ENCODE measurements at regions not wholly inside any gene's neighbourhood (a gene's known extent, or its start where the extent isn't known, plus 50 kb on each side); places are given as distances from the start of the nearest gene placed in this dataset.

DNA sequence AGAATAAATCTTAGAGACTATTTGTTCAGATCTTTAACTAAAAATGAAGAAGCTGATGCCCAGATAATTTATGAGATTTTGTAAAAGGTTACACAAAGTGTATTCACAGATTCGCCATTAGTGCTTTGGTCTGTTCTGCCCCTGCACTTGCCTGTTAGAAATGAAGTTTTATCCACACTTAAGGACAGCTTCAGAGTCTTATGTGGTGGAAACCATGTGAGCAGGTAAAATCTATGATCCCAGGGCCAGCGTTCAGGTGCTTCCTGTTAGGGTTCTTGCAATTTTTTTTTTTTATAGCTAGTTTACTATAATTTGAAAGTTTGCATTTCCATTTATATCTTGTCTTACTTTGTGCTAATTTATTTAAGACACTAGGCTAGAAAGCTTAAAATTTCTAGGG is 561.6 kb downstream of the PRR16 start:
- no peak for TF ChIP-seq CTCF (IDR thresholded peaks at IDR 0.05)
- ATAC-seq (ENCODE audit: low FRiP score) (no peak), DNase-seq (ENCODE audit: low spot score) (no peak)

- no peak for TF ChIP-seq CTCF (IDR thresholded peaks at IDR 0.05)
- DNase-seq (ENCODE audit: low spot score) (no peak), ATAC-seq (ENCODE audit: low FRiP score) (no peak)
Observed at GRCh38 chr5:121027636-121028035, 563.5 kb downstream of the PRR16 start.

GRCh38 chr5:121029536-121030245 is 565.6 kb downstream of the PRR16 start:
- DNase-seq (ENCODE audit: low spot score): no peak
- ATAC-seq (ENCODE audit: low FRiP score): no peak
- no peak for TF ChIP-seq CTCF (IDR thresholded peaks at IDR 0.05)

DNA sequence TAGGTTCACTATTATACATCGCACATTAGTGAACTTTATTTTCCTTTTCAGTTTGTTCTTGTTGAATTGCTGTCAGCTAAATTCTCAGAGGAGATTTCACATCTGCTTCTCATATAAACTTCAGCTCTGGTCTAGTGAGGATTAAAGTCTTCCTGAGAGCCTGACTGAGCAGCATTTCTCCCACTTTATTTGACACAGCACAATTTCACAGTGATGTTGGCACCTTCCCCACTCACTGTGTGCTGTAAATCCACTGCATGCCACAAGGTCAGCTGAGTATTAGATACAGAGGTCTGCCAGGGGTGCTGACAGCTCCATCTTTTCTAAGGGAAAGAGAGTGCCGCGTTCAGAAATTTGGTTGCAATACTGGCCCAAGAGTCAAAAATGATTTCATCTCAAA is 567.4 kb downstream of the PRR16 start:
- ATAC-seq (ENCODE audit: low FRiP score): no peak
- TF ChIP-seq CTCF (IDR thresholded peaks at IDR 0.05): no peak
- DNase-seq (ENCODE audit: low spot score): no peak

DNA sequence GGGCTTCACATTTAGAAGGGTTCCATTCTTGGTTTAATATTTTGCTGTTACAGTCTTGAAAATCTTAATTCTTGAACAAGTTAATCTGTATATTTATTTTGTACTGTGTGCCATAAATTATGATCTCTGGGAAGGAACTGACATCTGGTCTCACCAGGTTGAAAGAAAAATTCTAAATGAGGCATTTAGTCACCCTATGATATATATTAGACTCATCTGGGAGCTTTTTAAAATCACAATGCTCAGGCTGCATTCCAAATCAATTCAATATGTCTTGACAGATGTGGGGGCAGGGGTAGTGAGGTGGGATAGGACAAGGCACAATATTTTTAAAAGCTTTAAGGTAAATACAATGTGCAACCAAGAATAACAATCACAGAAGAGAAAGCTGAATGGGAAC is 569.2 kb downstream of the PRR16 start:
- TF ChIP-seq CTCF (IDR thresholded peaks at IDR 0.05): no peak
- DNase-seq (ENCODE audit: low spot score) (no peak), ATAC-seq (ENCODE audit: low FRiP score) (no peak)

DNA sequence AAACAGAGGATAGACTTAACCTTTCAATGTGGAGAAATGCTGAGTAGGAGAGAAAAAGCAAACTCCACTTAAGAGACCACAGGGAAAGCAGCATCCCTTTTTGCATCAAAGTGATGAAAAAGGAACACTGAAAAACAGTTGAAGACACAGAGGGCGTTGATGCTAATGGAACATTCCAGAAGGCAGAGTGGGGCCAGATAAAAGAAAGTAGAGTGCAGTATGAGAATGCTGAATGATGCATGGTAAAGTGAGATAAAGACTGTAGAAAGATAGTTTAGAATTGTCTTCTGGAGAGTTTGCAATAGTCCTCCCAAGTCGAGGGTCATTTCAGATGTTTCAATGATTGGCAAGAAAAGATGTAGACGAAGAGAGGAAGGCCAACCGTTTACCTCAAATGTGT is 574.3 kb downstream of the PRR16 start:
- ATAC-seq (ENCODE audit: low FRiP score) (no peak), DNase-seq (ENCODE audit: low spot score) (no peak)
- TF ChIP-seq CTCF (IDR thresholded peaks at IDR 0.05): no peak

DNA sequence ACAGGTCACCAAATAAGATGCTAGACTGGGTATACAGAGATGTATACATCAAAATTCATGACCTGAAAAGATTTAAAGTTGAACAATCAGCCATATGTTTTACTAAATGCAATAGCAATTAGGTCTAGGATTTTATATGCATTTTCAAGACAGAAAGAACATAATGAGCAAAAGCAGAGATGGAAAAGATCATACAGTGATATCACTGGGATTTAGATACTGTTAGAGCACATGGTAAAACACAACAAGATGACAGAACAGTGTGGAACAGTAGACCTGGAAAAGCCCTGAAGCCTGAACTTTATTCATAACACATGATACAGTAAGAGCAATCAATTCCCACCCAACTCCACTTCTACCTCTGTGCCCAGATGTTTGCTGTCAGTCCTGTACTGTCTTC is 585.9 kb downstream of the PRR16 start:
- no peak for DNase-seq (ENCODE audit: low spot score)
- no peak for TF ChIP-seq CTCF (IDR thresholded peaks at IDR 0.05)
- ATAC-seq (ENCODE audit: low FRiP score): no peak

Data from omental fat pad (tissue), 3 donors.